HepG2 (cell line): ENCODE measurements at regions not wholly inside any gene's neighbourhood (a gene's known extent, or its start where the extent isn't known, plus 50 kb on each side); places are given as distances from the start of the nearest gene placed in this dataset.

Experiments
- NCOA2 ChIP-seq: sonication (generic); formaldehyde crosslinking; IDR thresholded peaks from 2 replicates; pipeline ENCODE4 v1.8.0; 2022; ENCODE audit warnings: inconsistent platforms
- ZNF629 ChIP-seq: sonication (generic); formaldehyde crosslinking; conservative IDR thresholded peaks from 2 replicates; pipeline ENCODE4 v1.5.0; 2020; ENCODE audit warnings: missing genetic modification reagents
- TF ChIP-seq, protein P1 (sequence below): sonication (generic); formaldehyde crosslinking; IDR thresholded peaks from 2 replicates; pipeline ENCODE4 v1.5.0; 2020; ENCODE audit warnings: mild to moderate bottlenecking, missing genetic modification reagents, moderate library complexity

DNA sequence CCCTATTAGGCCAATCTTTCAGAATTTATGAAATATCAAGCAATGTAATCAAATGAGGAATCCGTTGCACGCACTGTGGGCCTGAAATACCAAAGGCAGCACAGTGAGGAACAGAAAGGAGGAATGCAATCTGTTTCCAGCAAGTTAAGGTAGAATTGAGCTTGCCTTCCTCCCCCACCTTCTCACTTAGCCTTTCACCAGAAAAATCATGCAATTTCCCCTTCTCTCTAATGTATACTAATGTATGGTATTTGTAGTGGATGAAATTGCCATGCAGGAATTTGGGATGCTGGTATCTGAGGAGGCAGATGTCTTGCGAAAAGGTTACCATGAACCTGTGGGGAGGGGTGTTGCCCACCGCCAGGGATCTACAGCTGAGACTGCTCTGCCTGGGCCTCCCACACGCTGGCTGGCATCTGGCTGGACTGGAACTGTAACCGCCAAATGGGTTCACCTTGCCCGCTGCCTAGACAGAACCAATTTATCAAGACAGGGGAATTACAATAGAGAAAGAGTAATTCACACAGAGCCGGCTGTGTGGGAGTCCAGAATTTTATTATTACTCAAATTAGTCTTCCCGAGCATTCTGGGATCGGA lies 222.4 kb upstream of the MYLIP start:
- TF ChIP-seq, protein P1, sequence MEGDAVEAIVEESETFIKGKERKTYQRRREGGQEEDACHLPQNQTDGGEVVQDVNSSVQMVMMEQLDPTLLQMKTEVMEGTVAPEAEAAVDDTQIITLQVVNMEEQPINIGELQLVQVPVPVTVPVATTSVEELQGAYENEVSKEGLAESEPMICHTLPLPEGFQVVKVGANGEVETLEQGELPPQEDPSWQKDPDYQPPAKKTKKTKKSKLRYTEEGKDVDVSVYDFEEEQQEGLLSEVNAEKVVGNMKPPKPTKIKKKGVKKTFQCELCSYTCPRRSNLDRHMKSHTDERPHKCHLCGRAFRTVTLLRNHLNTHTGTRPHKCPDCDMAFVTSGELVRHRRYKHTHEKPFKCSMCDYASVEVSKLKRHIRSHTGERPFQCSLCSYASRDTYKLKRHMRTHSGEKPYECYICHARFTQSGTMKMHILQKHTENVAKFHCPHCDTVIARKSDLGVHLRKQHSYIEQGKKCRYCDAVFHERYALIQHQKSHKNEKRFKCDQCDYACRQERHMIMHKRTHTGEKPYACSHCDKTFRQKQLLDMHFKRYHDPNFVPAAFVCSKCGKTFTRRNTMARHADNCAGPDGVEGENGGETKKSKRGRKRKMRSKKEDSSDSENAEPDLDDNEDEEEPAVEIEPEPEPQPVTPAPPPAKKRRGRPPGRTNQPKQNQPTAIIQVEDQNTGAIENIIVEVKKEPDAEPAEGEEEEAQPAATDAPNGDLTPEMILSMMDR (CRISPR knock-in tag): no peak
- TF ChIP-seq ZNF629 (CRISPR knock-in tag) (no peak), NCOA2 (CRISPR knock-in tag) (no peak)
